HEK293T (cell line): ENCODE measurements at regions not wholly inside any gene's neighbourhood (a gene's known extent, or its start where the extent isn't known, plus 50 kb on each side); places are given as distances from the start of the nearest gene placed in this dataset.

ENCODE experiments used
- ELF4 ChIP-seq: fragments of 450-650 bp; IDR thresholded peaks from 2 replicates; pipeline ENCODE4 v1.6.1; 2017; ENCODE audit warnings: antibody characterized with exemption
- HDGF ChIP-seq: fragments of 450-650 bp; IDR thresholded peaks from 2 replicates; pipeline ENCODE4 v1.6.1; 2017; ENCODE audit warnings: antibody characterized with exemption, borderline replicate concordance
- SUZ12 ChIP-seq: fragments of 450-650 bp; IDR thresholded peaks from 2 replicates; pipeline ENCODE4 v1.6.1; 2016; ENCODE audit warnings: mild to moderate bottlenecking
- ZNF384 ChIP-seq: fragments of 450-650 bp; IDR thresholded peaks from 2 replicates; pipeline ENCODE4 v1.6.1; 2016

DNA sequence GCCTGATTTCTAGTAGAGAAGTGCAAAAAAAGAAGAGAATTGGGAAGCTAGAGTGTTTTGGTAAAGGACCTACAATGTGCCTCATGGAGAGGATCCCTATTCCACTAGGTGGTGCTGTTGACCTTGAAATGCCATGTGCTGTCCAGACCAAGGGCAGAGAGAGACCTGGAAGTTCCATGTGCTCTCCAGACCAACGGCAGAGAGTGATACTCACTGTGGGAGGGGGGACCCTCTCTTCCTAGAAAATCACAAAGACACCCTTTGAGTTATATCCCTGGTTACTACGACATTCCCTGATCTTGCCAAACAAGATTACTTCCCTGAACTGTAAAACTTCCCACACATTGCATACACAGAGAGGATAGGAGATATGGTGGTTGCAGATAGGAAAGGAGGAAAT lies 212.7 kb upstream of the ZNF804B start:
- no peak for TF ChIP-seq ZNF384
- no peak for TF ChIP-seq ELF4
- TF ChIP-seq HDGF, result no peak
- no peak for TF ChIP-seq SUZ12
